ENCODE measurements at regions not wholly inside any gene's neighbourhood (a gene's known extent, or its start where the extent isn't known, plus 50 kb on each side); places are given as distances from the start of the nearest gene placed in this dataset.

GRCh38 chr11:76282172-76282571 lies 75.9 kb upstream of the WNT11 start:
- H3K9me3 ChIP-seq = no peaks in the 10 kb centered on the region
- H3K27me3 ChIP-seq = no peaks in the 10 kb centered on the region

GRCh38 chr11:76281558-76281906 lies 75.2 kb upstream of the WNT11 start:
- no peaks in the 10 kb centered on the region for H3K27me3 ChIP-seq
- H3K27ac ChIP-seq = no peak overlapping the region
- no peaks in the 10 kb centered on the region for H3K4me1 ChIP-seq
- no peak overlapping the region for H3K4me3 ChIP-seq
- no peaks in the 10 kb centered on the region for H3K9me3 ChIP-seq
- intact Hi-C loops (cut with DNase I) = no loop called here
- H3K36me3 ChIP-seq = no peaks in the 10 kb centered on the region
- no peak for TF ChIP-seq CTCF (IDR thresholded peaks at IDR 0.05)
- DNase-seq (ENCODE audit: low spot score in 2 of 2) = no peak

More at GRCh38 chr11:76282172-76282571, 75.9 kb upstream of the WNT11 start:
- no peaks in the 10 kb centered on the region for H3K4me1 ChIP-seq
- no peaks in the 10 kb centered on the region for H3K36me3 ChIP-seq
- no peak overlapping the region for H3K4me3 ChIP-seq
- no peak for DNase-seq (ENCODE audit: low spot score in 2 of 2)
- H3K27ac ChIP-seq = no peak overlapping the region
- no peak for TF ChIP-seq CTCF (IDR thresholded peaks at IDR 0.05)
- intact Hi-C loops (cut with DNase I) = no loop called here

GRCh38 chr11:76280882-76281557 lies 74.7 kb upstream of the WNT11 start:
- H3K9me3 ChIP-seq = no peaks in the 10 kb centered on the region
- intact Hi-C loops (cut with DNase I) = no loop called here
- no peaks in the 10 kb centered on the region for H3K4me1 ChIP-seq
- no peak overlapping the region for H3K27ac ChIP-seq
- DNase-seq (ENCODE audit: low spot score in 2 of 2) = no peak
- H3K4me3 ChIP-seq = no peak overlapping the region
- no peaks in the 10 kb centered on the region for H3K36me3 ChIP-seq
- no peaks in the 10 kb centered on the region for H3K27me3 ChIP-seq
- TF ChIP-seq CTCF (IDR thresholded peaks at IDR 0.05) = no peak

- Histone ChIP-seq H3K9me3 (no peaks in the 10 kb centered on the region), H3K36me3 (no peaks in the 10 kb centered on the region), H3K4me1 (no peaks in the 10 kb centered on the region), H3K27me3 (no peaks in the 10 kb centered on the region), H3K4me3 (no peak overlapping the region), H3K27ac (no peak overlapping the region)
- no peak for DNase-seq (ENCODE audit: low spot score in 2 of 2)
- intact Hi-C loops (cut with DNase I) = no loop called here
- TF ChIP-seq CTCF (IDR thresholded peaks at IDR 0.05) = no peak
These were observed 74.0 kb upstream of the WNT11 start for GRCh38 chr11:76280151-76280881.

GRCh38 chr11:76279646-76280045 lies 73.3 kb upstream of the WNT11 start:
- no peaks in the 10 kb centered on the region for H3K4me1 ChIP-seq
- intact Hi-C loops (cut with DNase I) = no loop called here
- H3K27ac ChIP-seq = no peak overlapping the region
- peaks cover 0 to 4% of the 10 kb centered on the region in 2 donors for H3K9me3 ChIP-seq
- no peak for TF ChIP-seq CTCF (IDR thresholded peaks at IDR 0.05)
- H3K4me3 ChIP-seq = no peak overlapping the region
- H3K27me3 ChIP-seq = no peaks in the 10 kb centered on the region
- no peaks in the 10 kb centered on the region for H3K36me3 ChIP-seq
- DNase-seq (ENCODE audit: low spot score in 2 of 2) = no peak

All from ascending aorta (tissue), 2 donors.